ENCODE measurements at regions not wholly inside any gene's neighbourhood (a gene's known extent, or its start where the extent isn't known, plus 50 kb on each side); places are given as distances from the start of the nearest gene placed in this dataset.

DNA sequence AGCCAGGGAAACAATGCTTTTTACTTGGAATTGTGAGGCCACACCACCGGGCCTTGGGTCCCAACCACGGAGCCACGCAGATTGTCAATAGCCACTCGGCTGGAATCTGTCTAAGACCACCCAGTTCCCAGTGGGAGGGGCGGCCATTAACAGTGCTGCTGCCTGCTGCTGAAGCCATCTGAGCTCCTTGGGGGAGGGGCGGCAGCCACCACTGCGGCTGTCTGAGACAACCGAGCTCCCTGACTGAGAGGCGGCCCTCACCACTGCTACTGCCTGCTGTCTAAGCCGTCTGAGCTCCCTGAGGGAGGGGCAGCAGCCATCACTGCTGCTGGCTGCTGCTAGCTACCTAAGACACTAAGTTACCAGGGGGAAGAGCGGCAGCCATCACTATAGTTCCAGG is 64.3 kb downstream of the DMRTA2 start:
- DNase-seq (ENCODE audit: low spot score) = no peak

DNA sequence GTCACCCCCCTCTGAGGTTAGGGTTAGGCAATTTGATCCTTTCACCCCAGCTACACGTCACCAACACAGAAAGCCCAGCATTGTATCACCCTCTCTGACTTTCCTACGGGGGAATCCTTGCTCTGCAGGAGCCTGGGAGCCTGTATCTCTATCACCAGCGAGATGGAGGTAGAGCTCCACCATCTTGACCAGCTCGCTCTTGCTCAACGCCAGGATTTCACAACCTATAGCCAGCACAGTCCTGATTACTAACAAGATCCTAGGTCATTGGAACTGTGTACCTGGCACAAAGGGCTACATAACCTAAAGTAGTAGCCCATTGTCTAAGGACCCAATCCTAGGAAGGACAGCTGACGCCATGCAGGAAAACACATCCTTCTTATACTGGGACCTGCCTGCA is 66.1 kb downstream of the DMRTA2 start:
- DNase-seq (ENCODE audit: low spot score) = no peak

DNA sequence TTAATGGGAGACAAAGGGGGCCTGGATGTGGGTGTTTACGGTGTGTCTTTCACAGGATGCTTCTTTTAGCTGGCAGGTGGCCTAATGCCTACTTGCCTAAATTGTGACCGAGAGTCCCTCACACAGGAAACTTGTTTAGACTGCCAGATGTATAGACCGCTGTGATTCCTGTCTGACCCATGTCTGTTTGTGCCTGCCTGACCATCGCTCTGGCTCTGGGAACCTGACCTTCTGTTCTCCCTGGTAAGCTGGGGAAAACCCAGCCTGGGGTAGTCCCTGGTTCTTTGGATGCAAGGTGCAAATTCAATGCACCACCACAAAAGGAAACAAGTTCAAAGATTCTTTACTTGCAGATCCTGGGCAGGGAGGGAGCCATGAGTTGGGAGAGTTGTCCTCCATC is 68.4 kb downstream of the DMRTA2 start:
- DNase-seq (ENCODE audit: low spot score) = no peak

DNA sequence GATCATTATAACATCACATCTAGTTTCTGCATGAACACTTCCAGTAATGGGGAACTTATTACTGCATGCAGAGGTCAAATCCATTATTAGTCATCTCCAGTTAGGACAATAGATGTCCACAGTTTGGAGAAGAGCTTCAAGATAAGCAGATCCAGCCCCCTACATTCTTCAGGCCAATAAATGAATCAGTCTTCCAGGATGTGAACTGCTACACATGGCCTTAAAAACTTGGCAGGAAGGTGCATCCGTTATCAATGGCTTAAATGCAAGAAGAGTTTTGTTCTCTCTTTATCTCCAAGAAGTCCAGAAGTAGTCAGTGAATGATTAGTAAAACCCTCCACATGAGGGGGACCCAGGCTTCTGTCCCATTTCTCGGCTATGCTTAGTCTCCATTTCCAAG is 70.8 kb downstream of the DMRTA2 start:
- DNase-seq (ENCODE audit: low spot score) = no peak

- no peak for DNase-seq (ENCODE audit: low spot score)
Measured at GRCh38 chr1:50350868-50351267, 72.4 kb downstream of the DMRTA2 start.

GRCh38 chr1:50350421-50350820 is 72.8 kb downstream of the DMRTA2 start:
- no peak for DNase-seq (ENCODE audit: low spot score)

- no peak for DNase-seq (ENCODE audit: low spot score)
Measured at GRCh38 chr1:50349242-50349565, 74.0 kb downstream of the DMRTA2 start.

GRCh38 chr1:50348449-50349241 is 74.6 kb downstream of the DMRTA2 start:
- DNase-seq (ENCODE audit: low spot score) = peak; percentile 62

- DNase-seq (ENCODE audit: low spot score) = no peak
Measured at GRCh38 chr1:50347933-50348332, 75.3 kb downstream of the DMRTA2 start.

GRCh38 chr1:50346621-50347020 is 76.6 kb downstream of the DMRTA2 start:
- DNase-seq (ENCODE audit: low spot score) = no peak

- DNase-seq (ENCODE audit: low spot score) = no peak
Measured at GRCh38 chr1:50343323-50343722, 79.9 kb downstream of the DMRTA2 start.

DNA sequence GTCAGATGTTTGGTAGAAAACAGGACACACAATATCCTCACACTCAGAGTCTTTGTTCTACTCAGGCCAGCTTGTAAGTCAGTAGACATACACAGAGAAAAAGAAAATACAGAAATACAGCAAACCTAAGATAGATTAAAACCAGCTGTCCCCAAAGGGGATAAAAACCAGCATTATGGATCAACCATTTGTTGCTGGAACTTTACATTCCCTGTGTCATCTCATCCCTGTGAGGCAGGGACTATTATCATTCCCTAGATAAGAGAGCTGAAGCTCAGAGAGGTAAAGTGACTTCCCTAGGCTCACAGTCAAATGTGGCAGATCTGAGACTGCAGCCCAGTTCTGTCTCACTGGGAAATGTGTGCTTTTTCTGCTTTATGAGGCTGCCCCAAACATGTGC is 80.7 kb downstream of the DMRTA2 start:
- DNase-seq (ENCODE audit: low spot score) = no peak

DNA sequence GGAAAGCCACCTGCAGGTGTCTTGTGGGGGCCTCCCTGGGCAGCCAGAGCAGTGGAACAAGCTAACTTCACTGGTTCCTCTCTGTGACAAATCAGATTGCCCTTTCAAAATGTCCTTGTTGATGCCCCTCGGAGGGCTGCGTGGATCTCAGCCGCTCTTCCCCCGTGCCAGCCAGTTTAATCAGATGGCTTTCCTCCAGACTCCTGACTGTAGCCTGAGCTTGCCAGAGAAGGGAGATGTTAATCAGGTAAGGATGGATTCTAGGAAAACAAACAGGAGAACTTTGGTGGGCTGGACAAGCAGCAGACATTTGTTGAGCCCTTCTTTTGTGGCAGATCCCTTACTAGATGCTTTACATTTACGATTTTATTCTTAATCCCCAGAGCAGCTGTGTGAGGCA is 88.2 kb downstream of the DMRTA2 start:
- DNase-seq (ENCODE audit: low spot score) = no peak

DNA sequence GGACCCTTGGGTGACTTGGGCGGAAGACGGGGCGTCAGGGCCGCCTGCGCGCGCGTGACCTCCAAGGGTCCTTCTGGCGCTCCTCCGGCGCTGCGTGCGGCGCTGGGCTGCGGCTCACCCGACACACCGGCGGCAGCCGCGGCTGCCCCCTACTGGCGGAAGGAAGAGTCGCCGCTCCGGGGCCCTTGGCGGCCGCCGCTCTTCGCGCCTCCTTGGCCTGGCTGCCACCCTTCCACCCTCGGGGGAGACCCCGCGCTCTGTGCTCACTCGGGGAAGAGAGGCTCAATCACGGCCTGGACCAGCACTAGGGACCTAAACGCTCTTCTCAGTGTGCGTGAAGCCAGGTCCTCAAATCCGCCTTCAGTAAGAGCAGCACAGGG is 89.7 kb downstream of the DMRTA2 start:
- no peak for DNase-seq (ENCODE audit: low spot score)

DNA sequence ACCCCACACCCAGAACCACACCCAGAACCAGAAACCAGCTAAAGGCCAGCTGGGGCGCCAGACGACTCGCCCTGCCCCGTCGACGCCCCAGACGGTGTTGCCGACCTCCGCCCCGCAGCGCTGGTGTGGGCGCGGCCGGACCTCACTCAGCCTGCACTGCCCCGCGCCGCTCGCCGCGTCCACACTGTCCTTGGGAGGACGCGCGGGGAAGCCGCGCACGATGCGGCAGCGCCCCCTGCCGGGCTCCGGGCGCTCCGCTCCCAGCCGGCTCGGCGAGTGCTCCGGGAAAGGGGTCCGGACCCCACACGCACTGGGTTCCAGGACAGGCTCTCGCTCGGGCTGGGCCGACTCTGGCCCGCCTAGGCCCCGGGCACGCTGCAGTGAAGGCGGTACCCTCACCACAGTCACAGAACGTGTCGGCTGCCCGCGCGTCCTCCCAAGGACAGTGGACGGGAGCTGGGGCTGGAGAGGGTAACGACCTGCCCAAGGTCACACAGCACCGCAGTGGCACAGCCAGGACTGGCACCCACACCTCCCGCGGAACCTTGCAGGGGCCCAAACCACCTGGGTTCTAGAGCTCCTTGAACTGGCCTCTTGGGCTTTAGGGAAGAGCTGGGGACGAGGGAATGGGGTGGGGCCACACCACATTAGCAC is 90.2 kb downstream of the DMRTA2 start:
- no peak for DNase-seq (ENCODE audit: low spot score)

- DNase-seq (ENCODE audit: low spot score) = no peak
Measured at GRCh38 chr1:50329332-50329932, 93.8 kb downstream of the DMRTA2 start.

DNA sequence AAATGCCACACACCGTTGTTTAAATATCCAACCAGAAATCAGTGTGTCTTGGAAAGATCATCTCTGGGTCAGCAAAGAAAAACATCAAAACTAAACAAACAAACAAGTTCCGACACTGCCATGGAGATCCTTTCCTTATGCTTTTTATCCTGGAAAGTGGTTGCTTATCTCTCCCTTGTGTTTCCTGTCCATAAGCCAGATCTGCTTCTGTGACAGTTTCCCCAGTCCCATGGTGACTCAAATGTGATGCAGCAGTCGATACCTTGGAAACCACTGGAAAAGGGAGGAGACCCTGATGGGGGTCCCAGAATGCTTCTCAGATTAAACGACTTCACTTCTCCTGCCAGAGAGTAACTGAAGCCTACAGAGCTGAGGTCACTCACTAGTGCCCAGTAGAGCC is 94.7 kb downstream of the DMRTA2 start:
- DNase-seq (ENCODE audit: low spot score) = no peak

- DNase-seq (ENCODE audit: low spot score) = no peak
Measured at GRCh38 chr1:50326026-50326425, 97.2 kb downstream of the DMRTA2 start.

GRCh38 chr1:50322579-50322978 is 100.7 kb downstream of the DMRTA2 start:
- no peak for DNase-seq (ENCODE audit: low spot score)

DNA sequence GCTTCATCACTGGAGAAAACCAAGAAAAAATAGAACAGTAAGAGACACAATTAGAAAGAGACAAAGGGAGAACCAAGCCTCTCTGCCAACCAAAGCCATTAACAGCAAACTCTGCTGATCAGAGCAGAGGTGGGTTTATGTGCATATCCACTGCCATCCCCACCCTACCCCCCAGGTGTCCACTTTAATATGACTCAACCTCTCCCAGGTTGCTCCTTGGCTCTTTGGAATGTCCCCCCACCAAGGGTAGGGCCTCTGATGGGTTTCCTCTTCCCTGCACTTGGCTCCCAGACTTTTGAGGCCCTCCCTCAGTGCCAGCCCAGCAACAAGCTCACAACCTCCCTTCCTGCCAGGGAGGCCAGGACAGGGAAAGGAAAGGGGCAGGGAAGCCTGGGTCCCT is 104.8 kb downstream of the DMRTA2 start:
- DNase-seq (ENCODE audit: low spot score) = no peak

GRCh38 chr1:50308878-50309277 is 114.4 kb downstream of the DMRTA2 start:
- DNase-seq (ENCODE audit: low spot score) = peak; percentile 11

GRCh38 chr1:50305808-50306207 is 117.4 kb downstream of the DMRTA2 start:
- no peak for DNase-seq (ENCODE audit: low spot score)

DNA sequence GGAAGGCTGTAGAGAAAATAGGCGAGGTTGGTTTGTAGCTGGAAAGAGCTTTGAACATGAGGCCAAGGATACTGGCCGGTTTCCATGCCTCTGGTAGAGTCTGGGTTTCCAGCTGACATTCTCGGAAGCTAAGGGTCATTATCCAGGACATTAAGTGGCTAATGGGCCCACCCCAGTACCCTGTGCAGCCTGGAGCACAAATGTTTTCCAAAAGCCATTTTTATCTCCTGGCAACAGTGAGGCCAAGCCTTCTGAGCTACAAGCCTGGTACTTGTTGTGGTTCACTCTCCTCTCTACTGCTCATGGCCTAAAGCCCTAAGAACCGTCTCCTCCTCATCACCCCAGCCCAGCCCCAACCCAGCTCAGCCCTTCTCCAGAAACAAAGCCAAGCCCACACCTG is 122.9 kb downstream of the DMRTA2 start:
- peak; percentile 7 for DNase-seq (ENCODE audit: low spot score)

DNA sequence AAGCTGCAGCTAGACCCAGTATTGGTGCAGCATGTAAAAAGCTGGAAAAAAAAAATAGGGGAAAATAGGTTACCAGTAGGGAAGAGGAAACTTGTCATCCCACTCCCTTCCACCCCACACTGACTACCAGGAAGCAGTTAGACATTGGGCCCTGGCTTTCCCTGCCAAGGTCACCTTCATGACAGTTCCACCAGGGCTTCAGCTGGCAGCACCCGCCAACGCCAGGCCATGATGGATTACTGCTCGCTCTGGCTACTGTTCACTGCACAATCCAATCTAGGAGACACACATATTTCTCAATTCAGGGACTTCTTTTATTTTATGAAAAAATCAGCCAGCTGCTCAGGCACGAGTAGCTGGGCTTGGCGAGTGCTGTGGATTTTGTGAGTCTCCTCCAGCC is 127.7 kb downstream of the DMRTA2 start:
- no peak for DNase-seq (ENCODE audit: low spot score)

All from globus pallidus (tissue), 1 donor.